GM19468 (cell line): ENCODE measurements at regions not wholly inside any gene's neighbourhood (a gene's known extent, or its start where the extent isn't known, plus 50 kb on each side); places are given as distances from the start of the nearest gene placed in this dataset.
"Not testable (repeated sequence)": the region's sequence is repeated elsewhere in the genome, so short reads cannot be mapped to it uniquely, and the experiment has no call there.

Experiments
- ATAC-seq: cut with Tn5 transposase; IDR thresholded peaks from one replicate; pipeline ENCODE4 v1.9.1; 2021; ENCODE audit warnings: mild to moderate bottlenecking, moderate library complexity, moderate number of reproducible peaks; ENCODE audit not compliant: unreplicated experiment; ENCODE audit errors: extremely low read depth

- no peak for ATAC-seq
These were observed 101.8 kb upstream of the CREB1 start for GRCh38 chr2:207427986-207428385.

- no peak for ATAC-seq
These were observed 101.2 kb upstream of the CREB1 start for GRCh38 chr2:207428573-207428972.

DNA sequence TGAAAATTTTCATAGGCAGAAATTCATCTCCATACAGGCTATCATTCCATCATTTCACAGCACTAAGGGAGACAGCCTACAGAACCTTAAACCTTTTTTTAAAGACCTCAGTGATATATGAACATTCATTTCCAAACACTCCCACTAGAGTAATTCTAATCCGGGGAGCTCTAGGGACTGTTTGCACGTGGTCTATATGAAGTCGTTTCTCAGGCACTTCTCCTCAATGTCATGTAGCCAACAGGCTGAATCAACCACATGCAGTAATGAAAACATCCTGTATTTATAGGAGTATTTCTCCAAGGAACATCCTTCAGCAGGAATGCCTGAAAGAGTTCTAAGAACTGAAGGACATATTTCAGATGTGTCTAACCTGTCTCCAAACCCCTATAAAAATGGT, 97.3 kb upstream of the CREB1 start:
- no peak for ATAC-seq

DNA sequence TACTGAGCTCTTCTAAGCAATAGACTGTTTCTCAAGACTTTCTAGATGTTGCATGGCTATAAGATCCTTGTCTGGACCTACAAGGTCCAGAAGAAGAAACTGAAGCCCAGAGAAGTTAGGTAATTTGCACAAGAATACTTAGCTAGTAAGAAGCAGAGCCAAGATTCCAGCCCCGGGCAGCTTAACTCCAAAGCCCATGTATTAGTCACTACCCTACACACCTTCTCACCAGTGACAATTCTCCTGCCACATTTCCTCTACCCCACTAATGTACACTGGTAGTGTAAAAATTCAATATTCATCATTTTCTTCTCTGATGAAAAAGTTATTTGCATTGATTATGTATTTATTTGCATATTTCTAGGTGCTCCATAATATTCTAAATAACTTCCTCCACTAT, 95.5 kb upstream of the CREB1 start:
- ATAC-seq = no peak

- no peak for ATAC-seq
These were observed 94.8 kb upstream of the CREB1 start for GRCh38 chr2:207434899-207435465.

DNA sequence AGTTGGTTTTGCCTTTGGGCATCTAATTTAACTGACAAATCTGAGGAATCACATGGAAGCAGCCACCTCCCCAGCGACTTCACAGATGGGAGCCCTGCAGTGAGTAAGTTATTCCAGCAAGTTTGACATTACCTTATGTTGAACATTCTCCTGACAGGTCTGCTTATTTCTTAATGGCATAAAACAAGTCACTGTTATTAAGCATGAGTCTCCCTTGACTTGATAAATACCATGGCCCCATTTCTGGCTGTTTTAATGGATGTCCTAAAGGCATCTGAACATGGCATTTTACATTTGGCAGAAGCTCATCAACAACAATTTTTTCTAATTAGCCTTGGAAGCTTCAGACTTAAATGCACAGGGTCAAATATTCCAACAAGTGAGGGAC, 92.6 kb upstream of the CREB1 start:
- ATAC-seq = no peak

- ATAC-seq = no peak
These were observed 92.1 kb upstream of the CREB1 start for GRCh38 chr2:207437524-207438143.

- no peak for ATAC-seq
These were observed 91.2 kb upstream of the CREB1 start for GRCh38 chr2:207438414-207439126.

- ATAC-seq = not testable (repeated sequence)
These were observed 89.9 kb upstream of the CREB1 start for GRCh38 chr2:207439881-207440280.

GRCh38 chr2:207444756-207445155, 85.0 kb upstream of the CREB1 start:
- ATAC-seq = no peak

- ATAC-seq = no peak
These were observed 83.1 kb upstream of the CREB1 start for GRCh38 chr2:207446653-207447052.

DNA sequence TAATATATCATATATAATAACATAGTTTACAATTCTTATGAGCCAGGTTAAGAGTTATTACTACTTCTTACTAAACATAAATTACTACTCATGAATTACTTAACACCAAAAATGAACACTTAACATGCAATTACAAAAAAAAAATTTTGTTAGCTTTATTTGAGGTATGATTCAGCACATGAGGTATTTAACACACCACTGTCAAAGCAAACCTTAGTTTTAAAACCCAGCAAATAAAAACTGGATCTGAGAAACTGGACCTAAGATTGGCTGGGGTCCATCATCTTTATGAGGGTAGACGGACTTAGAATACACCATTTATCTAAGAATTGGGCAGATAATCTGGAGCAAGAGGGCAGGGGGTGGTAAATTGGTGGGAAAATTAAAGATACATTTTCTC, 81.8 kb upstream of the CREB1 start:
- ATAC-seq = no peak

DNA sequence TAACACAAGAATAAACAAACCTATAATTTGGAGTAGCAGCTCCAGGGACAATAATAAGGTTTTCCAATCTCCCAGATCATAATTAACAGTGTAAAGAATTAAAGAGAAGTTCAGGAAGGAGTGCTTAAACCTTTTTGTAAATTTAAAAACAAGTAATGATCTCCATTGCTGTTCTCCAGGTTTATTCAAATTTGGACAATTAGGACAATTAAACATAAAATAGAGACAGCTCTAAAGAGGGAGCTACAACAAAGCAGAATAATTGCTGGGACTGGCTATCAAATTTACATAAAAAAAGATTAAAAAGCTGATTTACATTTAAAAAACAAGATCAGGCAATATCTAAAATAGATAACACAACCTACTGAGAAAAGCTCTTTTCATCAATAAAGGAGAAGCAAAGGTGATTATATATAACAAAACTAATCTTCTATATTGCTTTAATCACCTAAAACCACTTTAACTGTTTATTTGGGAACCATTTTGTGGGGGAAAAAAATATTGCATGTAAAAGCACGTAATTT, 80.1 kb upstream of the CREB1 start:
- no peak for ATAC-seq

DNA sequence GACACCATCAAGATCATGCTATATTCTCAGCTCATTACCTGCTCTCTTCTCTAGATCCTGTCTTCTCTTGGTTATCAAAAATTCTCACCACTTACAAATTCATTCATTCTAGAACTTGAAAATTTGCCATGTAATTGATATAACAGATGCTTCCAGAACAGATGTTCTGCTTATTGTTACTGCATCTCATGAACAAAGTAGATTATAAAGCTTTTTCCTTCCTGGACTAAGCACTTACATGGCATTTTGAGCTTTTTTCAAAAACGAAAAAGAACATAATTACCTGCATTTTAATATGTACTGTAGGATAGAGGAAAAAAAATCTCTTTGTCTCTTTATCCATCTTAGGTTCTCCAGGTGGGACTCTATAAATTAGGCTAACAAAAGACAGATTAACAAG, 79.6 kb upstream of the CREB1 start:
- ATAC-seq = no peak

DNA sequence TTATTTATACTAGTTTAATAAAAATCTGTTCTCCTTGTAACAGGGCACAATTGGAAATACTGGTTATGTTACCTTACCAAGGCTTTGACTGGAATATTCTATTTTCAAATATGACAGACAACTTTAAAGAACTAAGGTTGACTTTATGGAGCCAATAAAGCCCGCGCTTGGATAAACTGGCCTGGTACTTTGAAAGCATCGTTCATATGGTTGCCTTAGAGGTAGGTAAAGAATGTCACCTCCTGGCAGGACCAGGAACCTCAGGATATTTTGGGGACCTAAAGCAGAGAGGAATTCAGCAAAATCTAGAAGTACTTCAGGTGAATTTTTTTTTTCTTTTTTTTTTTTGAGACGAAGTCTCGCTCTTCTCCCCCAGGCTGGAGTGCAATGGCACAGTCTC, 71.2 kb upstream of the CREB1 start:
- no peak for ATAC-seq

GRCh38 chr2:207459990-207460757, 69.6 kb upstream of the CREB1 start:
- ATAC-seq = no peak

- ATAC-seq = no peak
These were observed 66.3 kb upstream of the CREB1 start for GRCh38 chr2:207463433-207463832.

DNA sequence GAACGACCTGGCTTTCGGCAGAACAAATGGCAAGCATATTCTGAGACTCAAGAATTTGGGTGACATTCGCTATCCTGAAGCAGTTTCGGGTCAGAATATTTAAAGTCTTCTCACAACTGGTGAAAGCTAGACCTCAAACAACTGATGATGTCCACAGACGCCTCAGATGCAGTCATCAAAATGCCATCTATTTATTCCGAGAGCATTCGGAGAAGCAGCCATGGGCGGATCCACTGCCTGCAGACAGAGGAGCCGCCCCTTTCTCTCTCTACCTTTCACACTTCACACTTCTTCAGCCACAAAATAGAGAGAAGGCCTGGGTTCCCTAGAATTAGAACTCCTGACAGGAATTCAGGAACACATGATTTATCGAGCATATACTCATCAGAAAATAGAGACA, 65.8 kb upstream of the CREB1 start:
- no peak for ATAC-seq

DNA sequence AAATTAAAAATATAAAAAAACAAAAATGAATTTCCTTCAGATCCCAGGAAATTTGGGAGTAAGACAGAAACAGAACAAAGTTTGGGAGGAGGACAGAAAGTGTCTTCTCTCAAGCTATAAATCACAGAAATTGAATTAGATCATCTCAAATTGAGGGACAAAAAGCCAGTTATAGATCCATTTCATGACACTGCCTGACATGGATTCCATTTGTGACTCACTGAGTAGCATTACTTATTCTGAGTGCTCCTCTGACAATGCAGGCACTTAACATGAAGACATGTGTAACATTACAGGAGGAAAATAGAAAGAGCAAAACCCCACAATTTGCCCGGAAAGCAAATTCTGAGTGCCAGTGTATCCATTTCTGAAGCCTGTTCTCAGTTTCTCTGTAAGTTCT, 63.9 kb upstream of the CREB1 start:
- ATAC-seq = no peak

DNA sequence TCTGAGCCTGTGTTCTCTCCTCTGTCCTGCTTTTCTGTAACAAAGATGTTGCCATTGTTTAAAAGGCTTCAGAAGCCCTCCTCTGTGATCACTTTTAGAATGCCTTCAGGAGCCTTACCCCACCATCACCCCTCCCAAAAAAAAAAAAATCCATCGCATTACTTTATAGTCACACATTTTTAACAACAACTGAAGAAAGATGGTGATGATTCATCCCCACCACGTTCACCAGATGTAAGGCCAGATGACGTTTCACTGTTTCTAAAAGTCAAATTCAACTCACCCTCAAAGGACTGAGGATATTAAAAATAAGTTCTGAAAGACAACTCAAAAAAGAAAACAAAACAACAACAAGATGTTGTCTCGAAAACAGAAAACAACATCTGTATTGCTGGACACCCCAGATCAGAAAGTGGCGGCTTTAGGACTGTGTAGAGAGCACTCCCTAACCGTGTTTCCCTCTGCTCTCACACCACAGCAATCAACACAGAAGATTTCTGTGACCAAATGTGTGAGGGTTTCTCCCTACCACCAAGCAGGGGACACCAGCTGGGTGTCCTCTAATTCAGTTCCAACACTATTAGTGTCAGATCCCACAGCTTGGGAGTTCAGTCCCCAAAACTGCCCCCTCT, 61.9 kb upstream of the CREB1 start:
- ATAC-seq = no peak
